ENCODE measurements at regions not wholly inside any gene's neighbourhood (a gene's known extent, or its start where the extent isn't known, plus 50 kb on each side); places are given as distances from the start of the nearest gene placed in this dataset.

- H2AFZ ChIP-seq (ENCODE audit: low read length) = no peak overlapping the region
- TF ChIP-seq EZH2 (IDR thresholded peaks at IDR 0.05; ENCODE audit: low read length, missing control alignments) = no peak
- no peak for TF ChIP-seq CTCF (conservative IDR thresholded peaks at IDR 0.05 in 1 of 2, IDR thresholded peaks at IDR 0.05 in 1 of 2; ENCODE audit: low read depth in 1 of 2, low read length in 2 of 2)
- no peak overlapping the region for H3K4me3 ChIP-seq (replicated peaks in 1 of 4; ENCODE audit: control extremely low read depth in 1 of 4, insufficient read depth in 1 of 4, low read depth in 3 of 4, low read length in 4 of 4)
- H3K4me2 ChIP-seq (ENCODE audit: extremely low read depth, insufficient read depth, low read length) = no peak overlapping the region
- H3K4me1 ChIP-seq (ENCODE audit: control insufficient read depth, extremely low read depth, insufficient read depth, low read length) = no peaks in the 10 kb centered on the region
- no peaks in the 10 kb centered on the region for H3K9me3 ChIP-seq (ENCODE audit: control insufficient read depth, insufficient read depth, low read depth, low read length)
- H3K9ac ChIP-seq (ENCODE audit: insufficient read depth, low read length) = no peak overlapping the region
- H4K20me1 ChIP-seq (ENCODE audit: control insufficient read depth, extremely low read depth, insufficient read depth, low read length) = no peaks in the 10 kb centered on the region
- no peaks in the 10 kb centered on the region for H3K27me3 ChIP-seq (ENCODE audit: control insufficient read depth, insufficient read depth, low read length)
- DNase-seq (ENCODE audit: low read depth in 2 of 2) = no peak
- H3K79me2 ChIP-seq (ENCODE audit: control insufficient read depth, insufficient read depth, low read length) = no peaks in the 10 kb centered on the region
- H3K27ac ChIP-seq (ENCODE audit: insufficient read depth, low read length) = no peak overlapping the region
- H3K36me3 ChIP-seq (ENCODE audit: control insufficient read depth, insufficient read depth, low read length) = no peaks in the 10 kb centered on the region
Observed at GRCh38 chr2:21854938-21855337, 731.2 kb downstream of the TDRD15 start.

- Histone ChIP-seq H4K20me1 (ENCODE audit: control insufficient read depth, extremely low read depth, insufficient read depth, low read length) (no peaks in the 10 kb centered on the region), H3K27ac (ENCODE audit: insufficient read depth, low read length) (no peak overlapping the region), H2AFZ (ENCODE audit: low read length) (no peak overlapping the region), H3K9ac (ENCODE audit: insufficient read depth, low read length) (no peak overlapping the region), H3K4me3 (replicated peaks in 1 of 4; ENCODE audit: control extremely low read depth in 1 of 4, insufficient read depth in 1 of 4, low read depth in 3 of 4, low read length in 4 of 4) (no peak overlapping the region), H3K79me2 (ENCODE audit: control insufficient read depth, insufficient read depth, low read length) (no peaks in the 10 kb centered on the region), H3K4me2 (ENCODE audit: extremely low read depth, insufficient read depth, low read length) (no peak overlapping the region), H3K9me3 (ENCODE audit: control insufficient read depth, insufficient read depth, low read depth, low read length) (no peaks in the 10 kb centered on the region), H3K27me3 (ENCODE audit: control insufficient read depth, insufficient read depth, low read length) (no peaks in the 10 kb centered on the region), H3K36me3 (ENCODE audit: control insufficient read depth, insufficient read depth, low read length) (no peaks in the 10 kb centered on the region), H3K4me1 (ENCODE audit: control insufficient read depth, extremely low read depth, insufficient read depth, low read length) (no peaks in the 10 kb centered on the region)
- no peak for DNase-seq (ENCODE audit: low read depth in 2 of 2)
- TF ChIP-seq CTCF (conservative IDR thresholded peaks at IDR 0.05 in 1 of 2, IDR thresholded peaks at IDR 0.05 in 1 of 2; ENCODE audit: low read depth in 1 of 2, low read length in 2 of 2) = no peak
- TF ChIP-seq EZH2 (IDR thresholded peaks at IDR 0.05; ENCODE audit: low read length, missing control alignments) = no peak
Observed at GRCh38 chr2:21856708-21857107, 732.9 kb downstream of the TDRD15 start.

- Histone ChIP-seq H4K20me1 (ENCODE audit: control insufficient read depth, extremely low read depth, insufficient read depth, low read length) (no peaks in the 10 kb centered on the region), H3K9ac (ENCODE audit: insufficient read depth, low read length) (no peak overlapping the region), H2AFZ (ENCODE audit: low read length) (no peak overlapping the region), H3K36me3 (ENCODE audit: control insufficient read depth, insufficient read depth, low read length) (no peaks in the 10 kb centered on the region), H3K9me3 (ENCODE audit: control insufficient read depth, insufficient read depth, low read depth, low read length) (no peaks in the 10 kb centered on the region), H3K79me2 (ENCODE audit: control insufficient read depth, insufficient read depth, low read length) (no peaks in the 10 kb centered on the region), H3K4me1 (ENCODE audit: control insufficient read depth, extremely low read depth, insufficient read depth, low read length) (no peaks in the 10 kb centered on the region), H3K4me3 (replicated peaks in 1 of 4; ENCODE audit: control extremely low read depth in 1 of 4, insufficient read depth in 1 of 4, low read depth in 3 of 4, low read length in 4 of 4) (no peak overlapping the region), H3K27ac (ENCODE audit: insufficient read depth, low read length) (no peak overlapping the region), H3K4me2 (ENCODE audit: extremely low read depth, insufficient read depth, low read length) (no peak overlapping the region), H3K27me3 (ENCODE audit: control insufficient read depth, insufficient read depth, low read length) (no peaks in the 10 kb centered on the region)
- peak in 1 of 2 donors; percentile 40 for DNase-seq (ENCODE audit: low read depth in 2 of 2)
- TF ChIP-seq CTCF (conservative IDR thresholded peaks at IDR 0.05 in 1 of 2, IDR thresholded peaks at IDR 0.05 in 1 of 2; ENCODE audit: low read depth in 1 of 2, low read length in 2 of 2) (no peak), EZH2 (IDR thresholded peaks at IDR 0.05; ENCODE audit: low read length, missing control alignments) (no peak)
Observed at GRCh38 chr2:21860907-21861306, 737.1 kb downstream of the TDRD15 start.
